ENCODE measurements at regions not wholly inside any gene's neighbourhood (a gene's known extent, or its start where the extent isn't known, plus 50 kb on each side); places are given as distances from the start of the nearest gene placed in this dataset.

- TF ChIP-seq CTCF (IDR thresholded peaks at IDR 0.05; ENCODE audit: insufficient read depth, low read depth, low read length) (no peak), EZH2 (IDR thresholded peaks at IDR 0.05; ENCODE audit: insufficient read depth, low read length) (no peak)
Measured at GRCh38 chr11:70541699-70542098, 143.4 kb downstream of the CTTN start.
